ENCODE measurements at regions not wholly inside any gene's neighbourhood (a gene's known extent, or its start where the extent isn't known, plus 50 kb on each side); places are given as distances from the start of the nearest gene placed in this dataset.

GRCh38 chr20:37630166-37630565, 63.7 kb upstream of the CTNNBL1 start:
- no peak for TF ChIP-seq CTCF (IDR thresholded peaks at IDR 0.05 in 4 of 5, conservative IDR thresholded peaks at IDR 0.05 in 1 of 5)
- TF ChIP-seq POLR2A (IDR thresholded peaks at IDR 0.05) = no peak
